ENCODE measurements at regions not wholly inside any gene's neighbourhood (a gene's known extent, or its start where the extent isn't known, plus 50 kb on each side); places are given as distances from the start of the nearest gene placed in this dataset.

DNA sequence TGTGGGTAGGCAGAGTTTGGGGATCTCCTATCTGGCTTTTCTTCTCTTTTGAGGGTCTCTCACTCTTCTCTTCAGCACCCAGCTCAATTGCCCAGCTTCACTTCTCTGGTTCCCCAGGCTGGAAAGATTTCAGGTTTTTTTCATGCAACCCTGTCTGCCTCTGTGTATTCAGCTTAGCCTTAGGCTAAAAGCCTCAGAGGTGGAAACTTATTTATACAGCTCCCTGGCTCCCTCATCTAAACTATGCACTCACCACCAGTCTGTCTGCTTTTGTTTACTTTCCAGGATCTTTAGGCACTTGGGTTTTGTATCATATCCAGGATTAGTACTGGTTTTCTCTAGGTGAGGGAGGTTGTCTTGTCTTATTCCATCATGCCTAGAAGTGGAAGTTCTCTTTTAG is 540.2 kb upstream of the TRPC7 start:
- no peak for FAIRE-seq
- no peak for TF ChIP-seq HOXB13 (CRISPR knock-in tag; IDR thresholded peaks at IDR 0.05; ENCODE audit: low read depth)
- TF ChIP-seq ZC3H11A (IDR thresholded peaks at IDR 0.05) = no peak
- no peak overlapping the region for H3K4me2 ChIP-seq
- POLR2A ChIA-PET = no interaction called here
- no peak overlapping the region for H3K27ac ChIP-seq
- no peaks in the 10 kb centered on the region for H3K4me1 ChIP-seq
- no peak overlapping the region for H3K4me3 ChIP-seq
- CTCF ChIA-PET = no interaction called here
- DNase-seq (ENCODE audit: low read depth in 1 of 2, low spot score in 1 of 2) = no peak
- ATAC-seq = no peak
- no peaks in the 10 kb centered on the region for H3K9me3 ChIP-seq

DNA sequence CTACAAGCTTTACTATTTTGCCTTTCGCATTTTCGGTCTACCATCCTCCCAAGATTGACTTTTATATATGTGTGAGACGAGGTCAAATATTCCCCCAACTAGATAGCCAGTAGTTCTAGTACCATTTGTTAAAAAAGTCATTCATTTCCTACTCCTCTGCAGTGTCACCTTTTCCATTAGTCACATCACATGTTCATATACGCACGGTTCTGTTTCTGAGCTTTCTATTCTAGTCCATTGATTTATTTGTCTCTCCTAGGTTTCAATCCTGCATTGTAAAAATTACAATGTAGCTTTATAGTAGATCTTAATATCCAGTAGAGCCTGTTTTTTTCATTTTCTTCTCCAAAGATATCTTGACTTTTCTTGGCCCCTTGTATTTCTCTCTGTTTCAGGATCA is 528.7 kb upstream of the TRPC7 start:
- Histone ChIP-seq H3K4me2 (no peak overlapping the region), H3K9me3 (no peaks in the 10 kb centered on the region), H3K4me1 (no peaks in the 10 kb centered on the region), H3K4me3 (no peak overlapping the region), H3K27ac (no peak overlapping the region)
- POLR2A ChIA-PET = no interaction called here
- ATAC-seq = no peak
- WGBS (ENCODE audit: missing lambda C conversion rate) = 31% methylated on average over 5 of the region's 5 CpGs
- TF ChIP-seq NPAS2 (CRISPR knock-in tag; IDR thresholded peaks at IDR 0.05; ENCODE audit: borderline replicate concordance) (no peak), CHD2 (IDR thresholded peaks at IDR 0.05; ENCODE audit: low read length, partially characterized antibody) (no peak), BHLHE40 (IDR thresholded peaks at IDR 0.05; ENCODE audit: low read depth, low read length) (no peak), ZSCAN20 (CRISPR knock-in tag; IDR thresholded peaks at IDR 0.05) (no peak), RARB (CRISPR knock-in tag; IDR thresholded peaks at IDR 0.05) (no peak), MYC (IDR thresholded peaks at IDR 0.05; ENCODE audit: borderline replicate concordance, low read length) (no peak)
- TF ChIP-seq, protein P1, sequence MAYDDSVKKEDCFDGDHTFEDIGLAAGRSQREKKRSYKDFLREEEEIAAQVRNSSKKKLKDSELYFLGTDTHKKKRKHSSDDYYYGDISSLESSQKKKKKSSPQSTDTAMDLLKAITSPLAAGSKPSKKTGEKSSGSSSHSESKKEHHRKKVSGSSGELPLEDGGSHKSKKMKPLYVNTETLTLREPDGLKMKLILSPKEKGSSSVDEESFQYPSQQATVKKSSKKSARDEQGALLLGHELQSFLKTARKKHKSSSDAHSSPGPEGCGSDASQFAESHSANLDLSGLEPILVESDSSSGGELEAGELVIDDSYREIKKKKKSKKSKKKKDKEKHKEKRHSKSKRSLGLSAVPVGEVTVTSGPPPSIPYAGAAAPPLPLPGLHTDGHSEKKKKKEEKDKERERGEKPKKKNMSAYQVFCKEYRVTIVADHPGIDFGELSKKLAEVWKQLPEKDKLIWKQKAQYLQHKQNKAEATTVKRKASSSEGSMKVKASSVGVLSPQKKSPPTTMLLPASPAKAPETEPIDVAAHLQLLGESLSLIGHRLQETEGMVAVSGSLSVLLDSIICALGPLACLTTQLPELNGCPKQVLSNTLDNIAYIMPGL (CRISPR knock-in tag; IDR thresholded peaks at IDR 0.05; ENCODE audit: borderline replicate concordance) = no peak
- TF ChIP-seq, protein P2, sequence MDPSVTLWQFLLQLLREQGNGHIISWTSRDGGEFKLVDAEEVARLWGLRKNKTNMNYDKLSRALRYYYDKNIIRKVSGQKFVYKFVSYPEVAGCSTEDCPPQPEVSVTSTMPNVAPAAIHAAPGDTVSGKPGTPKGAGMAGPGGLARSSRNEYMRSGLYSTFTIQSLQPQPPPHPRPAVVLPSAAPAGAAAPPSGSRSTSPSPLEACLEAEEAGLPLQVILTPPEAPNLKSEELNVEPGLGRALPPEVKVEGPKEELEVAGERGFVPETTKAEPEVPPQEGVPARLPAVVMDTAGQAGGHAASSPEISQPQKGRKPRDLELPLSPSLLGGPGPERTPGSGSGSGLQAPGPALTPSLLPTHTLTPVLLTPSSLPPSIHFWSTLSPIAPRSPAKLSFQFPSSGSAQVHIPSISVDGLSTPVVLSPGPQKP (IDR thresholded peaks at IDR 0.05; ENCODE audit: low read depth, low read length) = no peak
- CTCF ChIA-PET = no interaction called here
- FAIRE-seq = no peak
- DNase-seq (ENCODE audit: low read depth in 1 of 2, low spot score in 1 of 2) = no peak

DNA sequence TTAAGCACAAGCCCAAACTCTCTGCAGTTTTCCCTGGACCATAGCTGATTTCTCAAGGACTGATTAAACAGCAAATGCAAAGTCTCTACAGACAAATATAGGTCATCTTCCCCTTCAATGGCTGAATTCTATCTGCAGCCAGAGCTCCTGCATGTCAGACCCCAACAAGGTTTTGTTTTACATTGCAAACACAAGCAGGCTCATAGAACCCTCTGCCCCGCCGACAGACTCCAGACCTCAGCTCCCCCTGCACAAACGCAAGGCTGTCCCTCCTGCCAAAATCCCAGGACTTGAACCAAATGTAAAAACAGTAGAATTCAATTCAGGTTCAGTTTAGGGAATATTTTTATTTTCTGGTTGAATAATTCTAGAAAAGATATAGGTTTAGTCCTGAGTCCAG is 526.7 kb upstream of the TRPC7 start:
- CTCF ChIA-PET = interaction anchor here (1.1 to 1.9 kb wide), 3 partner anchors 10 to 89 kb away, joined by 3 to 4 read pairs (median 3); no protein-coding TSS in a partner anchor
- 17% methylated on average over 3 of the region's 3 CpGs for WGBS (ENCODE audit: missing lambda C conversion rate)

DNA sequence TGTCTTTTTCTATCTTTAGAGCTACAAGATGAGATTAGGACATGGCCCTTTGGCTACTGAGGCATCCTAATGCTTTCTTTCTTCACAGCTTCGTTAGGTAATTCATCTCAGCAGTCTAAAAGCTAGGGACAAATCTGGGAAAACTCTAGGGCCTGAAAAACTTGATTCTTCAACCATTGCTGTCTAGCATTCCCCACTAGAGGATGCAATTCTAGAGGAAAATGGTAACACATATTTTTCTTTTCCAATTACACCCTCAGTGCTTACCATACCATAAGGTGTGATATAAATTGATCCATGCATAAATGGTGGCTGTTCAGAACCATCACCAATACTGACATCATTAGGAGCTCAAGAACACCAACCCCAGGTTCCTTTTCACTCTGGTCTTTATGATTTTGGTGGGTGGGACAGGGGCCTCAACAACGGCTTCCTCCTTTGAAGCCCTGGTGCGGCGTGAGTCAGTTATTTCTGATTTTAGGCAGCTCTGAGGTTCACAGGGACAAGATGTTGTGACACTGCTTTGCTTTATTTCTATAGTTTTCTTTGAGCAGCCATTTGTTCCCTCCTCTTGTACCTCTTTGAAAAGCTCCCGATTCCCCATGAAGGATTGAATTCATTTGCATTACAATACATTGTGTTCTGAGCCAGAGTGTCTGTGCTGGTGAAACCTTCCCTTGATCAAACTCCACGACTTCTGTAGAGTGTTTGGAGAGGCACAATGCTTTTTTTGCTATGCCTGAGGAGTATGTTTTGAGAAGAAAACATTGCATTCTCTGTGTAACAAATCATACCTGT is 526.0 kb upstream of the TRPC7 start:
- no peak overlapping the region for H3K4me2 ChIP-seq
- H3K27ac ChIP-seq = no peak overlapping the region
- ChIA-PET POLR2A (no interaction called here), CTCF (interaction anchor here (0.7 to 1.9 kb wide), 6 partner anchors 9 to 273 kb away, joined by 3 to 4 read pairs (median 3); no protein-coding TSS in a partner anchor)
- no peak for TF ChIP-seq EHF (CRISPR knock-in tag; IDR thresholded peaks at IDR 0.05)
- no peak for TF ChIP-seq CHD2 (IDR thresholded peaks at IDR 0.05; ENCODE audit: low read length, partially characterized antibody)
- TF ChIP-seq EHMT2 (IDR thresholded peaks at IDR 0.05; ENCODE audit: low read depth) = no peak
- TF ChIP-seq RNF2 (IDR thresholded peaks at IDR 0.05; ENCODE audit: borderline replicate concordance, low read depth) = no peak
- TF ChIP-seq, protein P2 (IDR thresholded peaks at IDR 0.05; ENCODE audit: low read depth, low read length) = no peak
- ATAC-seq (no peak), FAIRE-seq (no peak), DNase-seq (ENCODE audit: low read depth in 1 of 2, low spot score in 1 of 2) (no peak)
- H3K4me3 ChIP-seq = no peak overlapping the region
- 16% methylated on average over 6 of the region's 6 CpGs for WGBS (ENCODE audit: missing lambda C conversion rate)
- H3K9me3 ChIP-seq = no peaks in the 10 kb centered on the region
- H3K4me1 ChIP-seq = no peaks in the 10 kb centered on the region

More for the DNA sequence above, 526.7 kb upstream of the TRPC7 start:
- no peak for FAIRE-seq
- H3K9me3 ChIP-seq = no peaks in the 10 kb centered on the region
- no peak for TF ChIP-seq NR3C1 (IDR thresholded peaks at IDR 0.05)
- TF ChIP-seq HDAC2 (IDR thresholded peaks at IDR 0.05) = no peak
- TF ChIP-seq HOXA7 (CRISPR knock-in tag; IDR thresholded peaks at IDR 0.05) = no peak
- no peak for TF ChIP-seq JUN (IDR thresholded peaks at IDR 0.05)
- TF ChIP-seq TP53 (CRISPR knock-in tag; IDR thresholded peaks at IDR 0.05) = no peak
- no peak for TF ChIP-seq TFCP2L1 (CRISPR knock-in tag; IDR thresholded peaks at IDR 0.05)
- TF ChIP-seq EP300 (IDR thresholded peaks at IDR 0.05) = no peak
- no peak for TF ChIP-seq CBX8 (IDR thresholded peaks at IDR 0.05)
- no peak for TF ChIP-seq POLR2A (IDR thresholded peaks at IDR 0.05; ENCODE audit: low read length)
- TF ChIP-seq EHMT2 (IDR thresholded peaks at IDR 0.05; ENCODE audit: low read depth) = no peak
- TF ChIP-seq POLR2AphosphoS2 (conservative IDR thresholded peaks at IDR 0.05; ENCODE audit: low read length) = no peak
- TF ChIP-seq CEBPB (IDR thresholded peaks at IDR 0.05) = no peak
- no peak for DNase-seq (ENCODE audit: low read depth in 1 of 2, low spot score in 1 of 2)
- H3K27ac ChIP-seq = no peak overlapping the region
- POLR2A ChIA-PET = no interaction called here
- no peaks in the 10 kb centered on the region for H3K4me1 ChIP-seq
- ATAC-seq = no peak; a peak in 1 of 6 replicates
- H3K4me3 ChIP-seq = no peak overlapping the region
- H3K4me2 ChIP-seq = no peak overlapping the region

Measured in A549 (cell line).